K562 (cell line): ENCODE measurements at regions not wholly inside any gene's neighbourhood (a gene's known extent, or its start where the extent isn't known, plus 50 kb on each side); places are given as distances from the start of the nearest gene placed in this dataset.

ENCODE experiments used
- ATAC-seq: fragments of 200-7000 bp; cut with Tn5 transposase; 3 replicates; pipeline ENCODE4 v1.9.1; 2020; ENCODE audit warnings: moderate library complexity
- BruUV-seq: library from RNA; stranded (reverse); fragments of 400-500 nt; replicated peaks from 2 replicates; lab custom pipeline; 2021; lab: Mats Ljungman, UMichigan
- CTCF ChIA-PET: fragments of 300-600 bp; formaldehyde crosslinking; extraction: SDS; loops from one replicate; lab custom pipeline; 2021; ENCODE audit warnings: low intra/inter-chr PET ratio; lab: Yijun Ruan, JAX
- POLR2A ChIA-PET: fragments of 300-600, 350-650 bp; sonication (Branson Sonifier 250); formaldehyde crosslinking; extraction: SDS; loops from one replicate; lab custom pipeline; 2021; ENCODE audit warnings: antibody characterized with exemption, inconsistent platforms; lab: Yijun Ruan, JAX
- DNase-seq, 4 experiments: peaks; one replicate each; pipeline versions ENCODE4 v3.0.0 to v3.0.0-alpha.2; 2011 to 2018; ENCODE audit warnings: low spot score in 3 of 4, mixed read lengths in 3 of 4; ENCODE audit errors: extremely low read depth in 1 of 4
- FAIRE-seq: peaks from 2 replicates; lab custom pipeline; 2011; peaks lifted over from hg19 to GRCh38; lab: Jason Lieb, UNC
- H2AFZ ChIP-seq: 2 replicates; pipeline ENCODE4 v1.6.0; 2011; ENCODE audit warnings: low read depth, low read length, control low read depth, inconsistent platforms
- H3K27ac ChIP-seq: fragments of 200-600 bp; 3 replicates; pipeline ENCODE4 v1.8.0; 2011; ENCODE audit warnings: low read depth, mild to moderate bottlenecking, control low read depth, inconsistent platforms, low read length, moderate library complexity, mixed read lengths; ENCODE audit errors: extremely low read depth
- H3K27me3 ChIP-seq, 2 experiments: fragments of 300-600 bp in 1 of 2; 2 replicates in 1 of 2; 3 replicates in 1 of 2; pipeline versions ENCODE4 v1.6.0 to v1.8.0; 2011; ENCODE audit warnings: inconsistent platforms in 2 of 2, low read length in 2 of 2, mild to moderate bottlenecking in 1 of 2, mixed read lengths in 1 of 2, moderate library complexity in 1 of 2; ENCODE audit not compliant: control insufficient read depth in 2 of 2, insufficient read depth in 2 of 2
- H3K36me3 ChIP-seq: fragments of 300-600 bp; 3 replicates; pipeline ENCODE4 v1.8.0; 2011; ENCODE audit warnings: mild to moderate bottlenecking, low read length, inconsistent platforms; ENCODE audit not compliant: control insufficient read depth, insufficient read depth
- H3K4me1 ChIP-seq, 2 experiments: fragments of 200-600 bp in 1 of 2; replicated peaks in 1 of 2; 2 replicates in 1 of 2; 3 replicates in 1 of 2; pipeline versions ENCODE4 v1.5.1 to v1.8.0; 2011; ENCODE audit warnings: inconsistent platforms in 2 of 2, low read length in 2 of 2, mild to moderate bottlenecking in 1 of 2, mixed read lengths in 1 of 2, moderate library complexity in 1 of 2; ENCODE audit not compliant: control insufficient read depth in 2 of 2, insufficient read depth in 2 of 2
- H3K4me2 ChIP-seq: 2 replicates; pipeline ENCODE4 v1.6.1; 2011; ENCODE audit warnings: low read length, control low read depth, inconsistent platforms, mixed read lengths; ENCODE audit not compliant: insufficient read depth
- H3K4me3 ChIP-seq: fragments of 200-600 bp; sonication (generic), shearing (Covaris generic); 2 replicates; pipeline ENCODE4 v1.5.1; 2016; ENCODE audit warnings: control low read depth, inconsistent platforms
- H3K79me2 ChIP-seq: fragments of 200-600 bp; 3 replicates; pipeline ENCODE4 v1.8.0; 2011; ENCODE audit warnings: low read length, inconsistent platforms; ENCODE audit not compliant: control insufficient read depth, insufficient read depth
- H3K9ac ChIP-seq, 2 experiments: 2 replicates each; pipeline versions ENCODE4 v1.6.0 to v1.6.1; 2011; ENCODE audit warnings: low read depth in 2 of 2, low read length in 2 of 2, control low read depth in 1 of 2, inconsistent platforms in 1 of 2, mild to moderate bottlenecking in 1 of 2, mixed read lengths in 1 of 2; ENCODE audit not compliant: insufficient read depth in 1 of 2
- H3K9me1 ChIP-seq: one replicate; pipeline ENCODE4 v1.6.0; 2011; ENCODE audit warnings: inconsistent platforms, mild to moderate bottlenecking, low read length, moderate library complexity; ENCODE audit not compliant: control insufficient read depth, insufficient read depth
- H3K9me3 ChIP-seq: replicated peaks from 2 replicates; pipeline ENCODE4 v1.5.1; 2011; ENCODE audit warnings: low read depth, low read length, inconsistent platforms; ENCODE audit not compliant: control insufficient read depth, insufficient read depth
- H4K20me1 ChIP-seq: replicated peaks from 2 replicates; pipeline ENCODE4 v1.6.1; 2011; ENCODE audit warnings: low read length, inconsistent platforms, mixed read lengths; ENCODE audit not compliant: control insufficient read depth, insufficient read depth
- CHD4 ChIP-seq: fragments of 200-600 bp; sonication (generic); IDR thresholded peaks from 3 replicates; pipeline ENCODE4 v1.6.1; 2012; ENCODE audit warnings: low read depth, mild to moderate bottlenecking, mixed read lengths, low read length, inconsistent platforms; ENCODE audit not compliant: insufficient read depth, insufficient replicate concordance, poor library complexity, severe bottlenecking
- ELK1 ChIP-seq: sonication (generic); formaldehyde crosslinking; IDR thresholded peaks from 2 replicates; pipeline ENCODE4 v1.8.1; 2022; ENCODE audit warnings: missing genetic modification reagents
- KDM2B ChIP-seq: fragments of 250-450 bp; sonication (Bioruptor Pico); IDR thresholded peaks from 2 replicates; pipeline ENCODE4 v1.8.0; 2021; ENCODE audit warnings: mild to moderate bottlenecking, moderate library complexity
- MTF1 ChIP-seq: fragments of 250-450 bp; sonication (Bioruptor Pico); IDR thresholded peaks from 2 replicates; pipeline ENCODE4 v1.9.0; 2021; ENCODE audit warnings: moderate library complexity, mild to moderate bottlenecking, inconsistent platforms, borderline replicate concordance
- NFYB ChIP-seq: IDR thresholded peaks from 2 replicates; pipeline ENCODE4 v1.6.1; 2011; ENCODE audit warnings: mild to moderate bottlenecking, moderate library complexity; ENCODE audit not compliant: insufficient read length; ENCODE audit errors: extremely low read depth
- PHB2 ChIP-seq: fragments of 450-650 bp; IDR thresholded peaks from 2 replicates; pipeline ENCODE4 v1.6.1; 2017; ENCODE audit warnings: low read depth
- RBFOX2 ChIP-seq: fragments of 200-400 bp; formaldehyde crosslinking; IDR thresholded peaks from 2 replicates; pipeline ENCODE4 v1.6.1; 2017; ENCODE audit warnings: low read depth, mild to moderate bottlenecking, low read length, moderate library complexity
- ZC3H11A ChIP-seq: IDR thresholded peaks from 2 replicates; pipeline ENCODE4 v1.6.1; 2012; ENCODE audit warnings: low read depth, low read length, improper control_type of control experiment
- ZKSCAN8 ChIP-seq: fragments of 200-800 bp; sonication (Bioruptor generic); IDR thresholded peaks from 2 replicates; pipeline ENCODE4 v1.6.1; 2016; ENCODE audit warnings: missing genetic modification characterization, missing compliant biosample characterization
- ZNF12 ChIP-seq: sonication (generic); formaldehyde crosslinking; IDR thresholded peaks from 2 replicates; pipeline ENCODE4 v1.4.0; 2020; ENCODE audit warnings: mild to moderate bottlenecking, missing genetic modification reagents
- WGBS: fragments of 100-300 bp; shearing (Covaris generic); methylation state at CpG from one replicate; pipeline ENCODE4 v1.1.6; 2016; ENCODE audit warnings: low coverage, mixed read lengths; ENCODE audit not compliant: insufficient coverage; ENCODE audit errors: missing lambda C conversion rate; 5-methylcytosine and 5-hydroxymethylcytosine counted together
- in situ Hi-C: fragments of 300-500 bp; cut with MboI; formaldehyde crosslinking; loops from 4 replicates; pipeline ENCODE4 v1.15.0; 2018; ENCODE audit warnings: inconsistent platforms, mixed read lengths
- intact Hi-C: fragments of 100-400 bp; cut with micrococcal nuclease; formaldehyde crosslinking; loops from 2 replicates; pipeline ENCODE4 v1.14.2; 2022
- TF ChIP-seq, protein P1 (sequence below): fragments of 450-650 bp; formaldehyde crosslinking; IDR thresholded peaks from 2 replicates; pipeline ENCODE4 v1.4.0; 2020; ENCODE audit warnings: mild to moderate bottlenecking, moderate library complexity
- TF ChIP-seq, protein P2 (sequence below): fragments of 250-450 bp; sonication (Bioruptor Pico); IDR thresholded peaks from 2 replicates; pipeline ENCODE4 v1.4.0; 2020; ENCODE audit warnings: mild to moderate bottlenecking

GRCh38 chr12:12017135-12017581 is 53.6 kb upstream of the BCL2L14 start:
- intact Hi-C loops, result loop anchor here (10.0 kb wide), 1 partner anchor 282 kb away; no protein-coding TSS in a partner anchor
- CTCF ChIA-PET, result interaction anchor here (1.4 kb wide), 1 partner anchor 436 kb away, joined by 3 read pairs; no protein-coding TSS in a partner anchor
- no peak for TF ChIP-seq NFYB
- TF ChIP-seq ZNF12, result no peak
- no peak for TF ChIP-seq PHB2
- TF ChIP-seq MTF1 (CRISPR knock-in tag), result no peak
- TF ChIP-seq, protein P1, sequence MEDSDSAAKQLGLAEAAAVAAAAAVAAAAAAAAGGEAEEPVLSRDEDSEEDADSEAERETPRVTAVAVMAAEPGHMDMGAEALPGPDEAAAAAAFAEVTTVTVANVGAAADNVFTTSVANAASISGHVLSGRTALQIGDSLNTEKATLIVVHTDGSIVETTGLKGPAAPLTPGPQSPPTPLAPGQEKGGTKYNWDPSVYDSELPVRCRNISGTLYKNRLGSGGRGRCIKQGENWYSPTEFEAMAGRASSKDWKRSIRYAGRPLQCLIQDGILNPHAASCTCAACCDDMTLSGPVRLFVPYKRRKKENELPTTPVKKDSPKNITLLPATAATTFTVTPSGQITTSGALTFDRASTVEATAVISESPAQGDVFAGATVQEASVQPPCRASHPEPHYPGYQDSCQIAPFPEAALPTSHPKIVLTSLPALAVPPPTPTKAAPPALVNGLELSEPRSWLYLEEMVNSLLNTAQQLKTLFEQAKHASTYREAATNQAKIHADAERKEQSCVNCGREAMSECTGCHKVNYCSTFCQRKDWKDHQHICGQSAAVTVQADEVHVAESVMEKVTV (CRISPR knock-in tag), result no peak
- no peak for TF ChIP-seq ZC3H11A
- TF ChIP-seq, protein P2, sequence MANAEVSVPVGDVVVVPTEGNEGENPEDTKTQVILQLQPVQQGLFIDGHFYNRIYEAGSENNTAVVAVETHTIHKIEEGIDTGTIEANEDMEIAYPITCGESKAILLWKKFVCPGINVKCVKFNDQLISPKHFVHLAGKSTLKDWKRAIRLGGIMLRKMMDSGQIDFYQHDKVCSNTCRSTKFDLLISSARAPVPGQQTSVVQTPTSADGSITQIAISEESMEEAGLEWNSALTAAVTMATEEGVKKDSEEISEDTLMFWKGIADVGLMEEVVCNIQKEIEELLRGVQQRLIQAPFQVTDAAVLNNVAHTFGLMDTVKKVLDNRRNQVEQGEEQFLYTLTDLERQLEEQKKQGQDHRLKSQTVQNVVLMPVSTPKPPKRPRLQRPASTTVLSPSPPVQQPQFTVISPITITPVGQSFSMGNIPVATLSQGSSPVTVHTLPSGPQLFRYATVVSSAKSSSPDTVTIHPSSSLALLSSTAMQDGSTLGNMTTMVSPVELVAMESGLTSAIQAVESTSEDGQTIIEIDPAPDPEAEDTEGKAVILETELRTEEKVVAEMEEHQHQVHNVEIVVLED, result no peak
- no peak for TF ChIP-seq CHD4
- TF ChIP-seq KDM2B (CRISPR knock-in tag), result no peak
- no peak for TF ChIP-seq ELK1
- no peak for TF ChIP-seq ZKSCAN8 (CRISPR knock-in tag)
- no peak for TF ChIP-seq RBFOX2
- Histone ChIP-seq H4K20me1 (no peaks in the 10 kb centered on the region), H3K9me3 (no peaks in the 10 kb centered on the region), H3K4me1 (no peaks in the 10 kb centered on the region; a peak in 1 of 5 replicates), H3K27ac (no peak overlapping the region), H2AFZ (no peak overlapping the region), H3K4me3 (no peak overlapping the region), H3K27me3 (peaks cover 5 to 22% of the 10 kb centered on the region in 2 experiments; a peak in 4 of 5 replicates), H3K4me2 (no peak overlapping the region), H3K9me1 (no peaks in the 10 kb centered on the region), H3K9ac (no peak overlapping the region), H3K36me3 (no peaks in the 10 kb centered on the region), H3K79me2 (no peaks in the 10 kb centered on the region)
- no peak for FAIRE-seq
- BruUV-seq, result no TSS peak
- in situ Hi-C loops, result loop anchor here (5.0 kb wide), 1 partner anchor 430 kb away; no protein-coding TSS in a partner anchor
- 10% methylated on average over 3 of the region's 3 CpGs for WGBS
- DNase-seq, result no peak
- POLR2A ChIA-PET, result no interaction called here
- no peak for ATAC-seq
